Endothelial cell of umbilical vein (primary cell): ENCODE measurements at regions not wholly inside any gene's neighbourhood (a gene's known extent, or its start where the extent isn't known, plus 50 kb on each side); places are given as distances from the start of the nearest gene placed in this dataset.

Experiments used
- CTCF ChIP-seq, 2 donors: IDR thresholded peaks; 1 replicate in 1 of 2; 2 replicates in 1 of 2; pipeline ENCODE4 v1.5.1; 2011; ENCODE audit warnings: low read length in 2 of 2, mild to moderate bottlenecking in 2 of 2, moderate library complexity in 2 of 2, control low read depth in 1 of 2, inconsistent platforms in 1 of 2, low read depth in 1 of 2; ENCODE audit not compliant: insufficient read depth in 1 of 2; ENCODE audit errors: extremely low read depth in 1 of 2
- POLR2AphosphoS5 ChIP-seq: IDR thresholded peaks from 2 replicates; pipeline ENCODE4 v1.6.1; 2012; ENCODE audit warnings: low read depth, mild to moderate bottlenecking, control low read depth, low read length, moderate library complexity; ENCODE audit not compliant: insufficient read depth

GRCh38 chr5:41587668-41588067, 77.3 kb upstream of the PLCXD3 start:
- TF ChIP-seq CTCF (IDR thresholded peaks at IDR 0.05; ENCODE audit: extremely low read depth in 1 of 2, insufficient read depth in 1 of 2, low read depth in 1 of 2, low read length in 2 of 2) (no peak), POLR2AphosphoS5 (no peak)
